SK-N-SH (cell line): ENCODE measurements at regions not wholly inside any gene's neighbourhood (a gene's known extent, or its start where the extent isn't known, plus 50 kb on each side); places are given as distances from the start of the nearest gene placed in this dataset.

Experiments used
- CTCF ChIP-seq: fragments of 200-600 bp; sonication (generic); IDR thresholded peaks from 2 replicates; pipeline ENCODE4 v1.6.1; 2017; ENCODE audit warnings: antibody characterized with exemption, mild to moderate bottlenecking, moderate library complexity
- YY1 ChIP-seq: IDR thresholded peaks from 2 replicates; pipeline ENCODE4 v1.4.0; 2012; ENCODE audit warnings: low read depth, mild to moderate bottlenecking

GRCh38 chr2:15797231-15797938 lies 143.0 kb upstream of the MYCN start:
- TF ChIP-seq CTCF (no peak), YY1 (no peak)
